ENCODE measurements at regions not wholly inside any gene's neighbourhood (a gene's known extent, or its start where the extent isn't known, plus 50 kb on each side); places are given as distances from the start of the nearest gene placed in this dataset.

- TF ChIP-seq RAD21 (IDR thresholded peaks at IDR 0.05; ENCODE audit: low read depth), result no peak
- no peak for TF ChIP-seq FOSL1 (IDR thresholded peaks at IDR 0.05; ENCODE audit: low read depth)
- no peak for TF ChIP-seq POLR2A (IDR thresholded peaks at IDR 0.05; ENCODE audit: borderline replicate concordance, extremely low read depth, insufficient read depth, insufficient read length)
- TF ChIP-seq, protein P1, sequence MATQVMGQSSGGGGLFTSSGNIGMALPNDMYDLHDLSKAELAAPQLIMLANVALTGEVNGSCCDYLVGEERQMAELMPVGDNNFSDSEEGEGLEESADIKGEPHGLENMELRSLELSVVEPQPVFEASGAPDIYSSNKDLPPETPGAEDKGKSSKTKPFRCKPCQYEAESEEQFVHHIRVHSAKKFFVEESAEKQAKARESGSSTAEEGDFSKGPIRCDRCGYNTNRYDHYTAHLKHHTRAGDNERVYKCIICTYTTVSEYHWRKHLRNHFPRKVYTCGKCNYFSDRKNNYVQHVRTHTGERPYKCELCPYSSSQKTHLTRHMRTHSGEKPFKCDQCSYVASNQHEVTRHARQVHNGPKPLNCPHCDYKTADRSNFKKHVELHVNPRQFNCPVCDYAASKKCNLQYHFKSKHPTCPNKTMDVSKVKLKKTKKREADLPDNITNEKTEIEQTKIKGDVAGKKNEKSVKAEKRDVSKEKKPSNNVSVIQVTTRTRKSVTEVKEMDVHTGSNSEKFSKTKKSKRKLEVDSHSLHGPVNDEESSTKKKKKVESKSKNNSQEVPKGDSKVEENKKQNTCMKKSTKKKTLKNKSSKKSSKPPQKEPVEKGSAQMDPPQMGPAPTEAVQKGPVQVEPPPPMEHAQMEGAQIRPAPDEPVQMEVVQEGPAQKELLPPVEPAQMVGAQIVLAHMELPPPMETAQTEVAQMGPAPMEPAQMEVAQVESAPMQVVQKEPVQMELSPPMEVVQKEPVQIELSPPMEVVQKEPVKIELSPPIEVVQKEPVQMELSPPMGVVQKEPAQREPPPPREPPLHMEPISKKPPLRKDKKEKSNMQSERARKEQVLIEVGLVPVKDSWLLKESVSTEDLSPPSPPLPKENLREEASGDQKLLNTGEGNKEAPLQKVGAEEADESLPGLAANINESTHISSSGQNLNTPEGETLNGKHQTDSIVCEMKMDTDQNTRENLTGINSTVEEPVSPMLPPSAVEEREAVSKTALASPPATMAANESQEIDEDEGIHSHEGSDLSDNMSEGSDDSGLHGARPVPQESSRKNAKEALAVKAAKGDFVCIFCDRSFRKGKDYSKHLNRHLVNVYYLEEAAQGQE (IDR thresholded peaks at IDR 0.05; ENCODE audit: low read depth), result no peak
- no peak for TF ChIP-seq SP1 (IDR thresholded peaks at IDR 0.05; ENCODE audit: low read depth)
- TF ChIP-seq ZFX (IDR thresholded peaks at IDR 0.05), result no peak
- no peak for TF ChIP-seq YY1 (IDR thresholded peaks at IDR 0.05; ENCODE audit: extremely low read depth, insufficient replicate concordance, low read depth, low read length)
- no peak for TF ChIP-seq CTCF (IDR thresholded peaks at IDR 0.05 in 2 of 3, conservative IDR thresholded peaks at IDR 0.05 in 1 of 3; ENCODE audit: borderline replicate concordance in 1 of 3, insufficient read depth in 1 of 3, low read depth in 2 of 3, low read length in 2 of 3)
- TF ChIP-seq EZH2 (IDR thresholded peaks at IDR 0.05), result no peak
- no peak for TF ChIP-seq SIN3A (IDR thresholded peaks at IDR 0.05; ENCODE audit: low read depth)
- TF ChIP-seq POLR2AphosphoS5 (IDR thresholded peaks at IDR 0.05; ENCODE audit: low read depth, low read length), result no peak
- no peak for TF ChIP-seq EZH2phosphoT487 (IDR thresholded peaks at IDR 0.05; ENCODE audit: borderline replicate concordance)
- TF ChIP-seq ZBTB33 (IDR thresholded peaks at IDR 0.05; ENCODE audit: extremely low read depth, insufficient replicate concordance, low read length), result no peak
- no peak for TF ChIP-seq ELF1 (IDR thresholded peaks at IDR 0.05; ENCODE audit: borderline replicate concordance, low read depth)
- Histone ChIP-seq H3K4me3 (replicated peaks in 1 of 2; ENCODE audit: low read depth in 1 of 2, low read length in 2 of 2) (no peak overlapping the region), H4K20me1 (ENCODE audit: insufficient read depth) (no peaks in the 10 kb centered on the region), H3K9ac (ENCODE audit: low read length) (no peak overlapping the region), H3K9me3 (ENCODE audit: control insufficient read depth in 1 of 2, insufficient read depth in 1 of 2, low read depth in 1 of 2, low read length in 2 of 2) (no peaks in the 10 kb centered on the region), H3K79me2 (ENCODE audit: insufficient read depth, low read length) (no peaks in the 10 kb centered on the region), H2AFZ (ENCODE audit: low read depth, low read length, poor library complexity, severe bottlenecking) (no peak overlapping the region), H3K9me2 (ENCODE audit: insufficient read depth) (no peaks in the 10 kb centered on the region), H3K27me3 (ENCODE audit: insufficient read depth, low read length) (peaks cover 22% of the 10 kb centered on the region), H3K36me3 (ENCODE audit: control insufficient read depth in 1 of 2, insufficient read depth in 2 of 2, low read length in 2 of 2) (no peaks in the 10 kb centered on the region), H3K4me1 (ENCODE audit: control insufficient read depth in 1 of 2, insufficient read depth in 2 of 2, low read length in 2 of 2) (no peaks in the 10 kb centered on the region), H3K27ac (ENCODE audit: low read depth, low read length) (no peak overlapping the region), H3K4me2 (ENCODE audit: low read length) (no peak overlapping the region)
- CTCF ChIA-PET, result no interaction called here
- BruUV-seq (replicated peaks), result no TSS peak
- DNase-seq (ENCODE audit: low read depth, low spot score), result no peak
- intact Hi-C loops (cut with micrococcal nuclease), result no loop called here
- POLR2A ChIA-PET, result no interaction called here
- RAD21 ChIA-PET (ENCODE audit: low non-redundant PET in 1 of 2, low total read pairs in 2 of 2, uncharacterized antibody in 2 of 2, unreplicated experiment in 2 of 2), result no interaction called here
- ATAC-seq, result no peak
Measured at GRCh38 chr12:118611295-118611694, 234.9 kb downstream of the SUDS3 start.

Measured in HCT116 (cell line).